AG09309 (cell line): ENCODE measurements at regions not wholly inside any gene's neighbourhood (a gene's known extent, or its start where the extent isn't known, plus 50 kb on each side); places are given as distances from the start of the nearest gene placed in this dataset.

Experiments
- DNase-seq: peaks from one replicate; pipeline ENCODE4 v3.0.0-alpha.2; 2010; ENCODE audit warnings: low read depth
- H3K4me3 ChIP-seq: 2 replicates; pipeline ENCODE4 v1.5.1; 2011; ENCODE audit warnings: mild to moderate bottlenecking, low read depth, low read length, moderate library complexity; ENCODE audit not compliant: control insufficient read depth
- CTCF ChIP-seq: IDR thresholded peaks from 2 replicates; pipeline ENCODE4 v1.5.1; 2011; ENCODE audit warnings: mild to moderate bottlenecking, low read depth, low read length, inconsistent platforms; ENCODE audit not compliant: insufficient read depth, control insufficient read depth; ENCODE audit errors: missing control alignments

- DNase-seq: no peak
- no peak overlapping the region for H3K4me3 ChIP-seq
- TF ChIP-seq CTCF: no peak
Observed at GRCh38 chr5:141756196-141756595, 74.2 kb upstream of the ARAP3 start.

- TF ChIP-seq CTCF: no peak
- no peak overlapping the region for H3K4me3 ChIP-seq
- no peak for DNase-seq
Observed at GRCh38 chr5:141753971-141754713, 72.1 kb upstream of the ARAP3 start.

- no peak for TF ChIP-seq CTCF
- DNase-seq: no peak
- H3K4me3 ChIP-seq: no peak overlapping the region
Observed at GRCh38 chr5:141753143-141753970, 71.3 kb upstream of the ARAP3 start.

GRCh38 chr5:141747152-141748141 is 65.4 kb upstream of the ARAP3 start:
- TF ChIP-seq CTCF: no peak
- DNase-seq: no peak

GRCh38 chr5:141746395-141746794 is 64.4 kb upstream of the ARAP3 start:
- no peak overlapping the region for H3K4me3 ChIP-seq
- no peak for TF ChIP-seq CTCF
- DNase-seq: no peak

More at GRCh38 chr5:141747152-141748141, 65.4 kb upstream of the ARAP3 start:
- H3K4me3 ChIP-seq: no peak overlapping the region

- no peak overlapping the region for H3K4me3 ChIP-seq
- no peak for DNase-seq
- TF ChIP-seq CTCF: no peak
Observed at GRCh38 chr5:141745390-141745789, 63.4 kb upstream of the ARAP3 start.
